Medulla oblongata (tissue), 1 donor: ENCODE measurements at regions not wholly inside any gene's neighbourhood (a gene's known extent, or its start where the extent isn't known, plus 50 kb on each side); places are given as distances from the start of the nearest gene placed in this dataset.

Source experiments
- DNase-seq: peaks from one replicate; pipeline ENCODE4 v3.0.0-alpha.2; 2015; ENCODE audit errors: extremely low spot score

DNA sequence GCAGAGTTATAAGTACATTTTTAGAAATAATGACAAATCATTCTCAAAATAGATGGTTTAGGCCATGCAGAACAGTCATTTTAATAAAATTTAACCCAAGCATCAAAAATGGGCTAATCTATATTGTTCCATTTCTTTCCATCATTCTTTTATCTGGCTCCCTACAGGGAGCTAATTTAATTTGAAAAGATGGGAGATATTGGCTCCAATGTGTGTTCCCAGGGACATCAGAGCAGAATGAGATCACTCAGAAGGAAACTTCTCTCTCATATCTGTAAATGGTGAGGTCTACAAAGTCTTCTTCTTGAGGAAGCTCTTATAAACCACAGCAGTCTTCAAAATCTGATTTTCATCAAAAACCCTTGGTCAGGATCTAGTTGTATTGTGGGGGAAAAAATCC, 119.4 kb upstream of the RAB6C start:
- no peak for DNase-seq

DNA sequence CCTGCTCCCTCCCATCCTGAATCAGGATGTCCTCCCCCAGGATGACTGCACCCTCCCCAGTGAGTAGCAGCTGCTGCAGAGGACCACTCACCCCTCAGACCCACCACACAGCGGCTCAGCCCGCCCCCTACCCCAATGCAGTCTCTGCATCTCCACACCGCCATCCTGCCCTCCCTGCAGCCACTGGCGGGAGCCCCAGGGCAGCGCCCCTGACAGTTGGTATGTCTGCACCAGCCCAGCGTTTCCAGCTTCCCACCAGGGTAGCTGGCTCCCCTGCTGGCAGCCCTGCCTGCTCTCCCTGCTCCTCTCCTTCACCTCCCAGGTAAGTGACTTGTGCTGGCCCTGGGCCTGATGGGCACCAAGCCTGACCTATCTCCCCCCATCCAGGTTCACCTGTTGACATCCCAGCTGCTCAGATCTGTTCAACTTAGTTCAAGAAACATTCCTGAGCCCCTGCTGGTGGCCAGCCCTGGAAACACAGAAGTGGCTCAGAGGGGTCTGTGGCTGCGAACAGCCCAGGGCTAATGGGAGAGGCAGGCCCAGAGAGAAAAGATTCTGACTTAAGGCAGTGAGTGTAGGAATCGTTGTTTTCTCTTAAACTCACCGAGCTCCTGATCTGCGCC, 117.7 kb upstream of the RAB6C start:
- DNase-seq, result no peak

DNA sequence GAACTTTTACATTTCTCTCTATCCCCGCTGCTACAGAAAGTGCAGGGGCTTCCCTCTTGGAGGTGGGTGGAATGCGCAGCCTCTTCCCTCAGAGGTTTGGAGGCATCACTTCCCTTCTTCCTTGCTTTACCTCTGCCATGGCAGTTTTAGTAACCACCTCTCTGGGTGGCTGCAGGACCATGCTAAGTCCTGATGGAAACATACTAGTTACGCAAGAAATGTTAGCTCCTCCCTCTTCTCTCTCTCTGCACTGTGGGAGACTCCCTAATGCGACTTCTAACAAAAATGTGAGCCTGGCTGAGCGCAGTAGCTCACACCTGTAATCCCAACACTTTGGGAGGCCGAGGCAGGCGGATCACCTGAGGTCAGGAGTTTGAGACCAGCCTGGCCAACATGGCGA, 116.8 kb upstream of the RAB6C start:
- no peak for DNase-seq

DNA sequence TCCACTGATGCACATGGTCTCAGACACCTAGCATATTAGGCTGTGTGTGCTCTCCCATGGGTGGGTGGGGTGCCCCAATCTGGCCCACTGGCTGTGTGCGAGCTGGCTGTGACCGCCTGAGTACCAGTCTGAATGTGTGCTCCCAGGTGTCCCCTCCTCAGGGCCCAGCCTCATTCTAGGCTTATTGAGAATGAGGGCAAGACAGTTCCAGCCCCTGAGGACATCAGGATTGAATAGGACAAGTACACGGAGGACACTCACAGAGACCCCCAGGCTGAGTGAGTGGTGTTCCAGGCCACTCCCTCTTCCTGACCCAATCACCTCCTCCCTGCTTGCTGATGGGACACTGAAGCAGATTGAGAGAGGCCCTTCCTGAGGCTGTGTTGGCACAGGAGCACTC, 116.1 kb upstream of the RAB6C start:
- DNase-seq, result no peak

DNA sequence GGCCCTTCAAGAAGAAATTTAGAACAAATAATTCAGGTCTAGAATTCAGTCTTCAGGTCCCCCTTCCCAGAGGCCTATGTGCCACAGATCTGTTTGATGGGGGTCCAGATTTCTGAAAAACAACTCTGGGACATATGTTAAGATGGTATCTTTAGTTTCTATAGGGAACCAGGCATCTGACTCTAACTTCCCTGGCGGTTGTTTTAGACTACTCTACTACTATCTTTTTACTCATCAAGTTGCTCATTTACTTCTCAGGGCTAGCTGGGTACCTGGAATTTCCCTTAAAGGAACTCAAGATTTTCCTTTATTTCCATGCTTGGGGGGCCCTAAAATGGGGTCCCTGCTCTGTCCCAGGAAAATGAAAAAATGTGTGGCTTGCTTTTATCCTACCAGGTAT, 114.7 kb upstream of the RAB6C start:
- DNase-seq, result no peak

DNA sequence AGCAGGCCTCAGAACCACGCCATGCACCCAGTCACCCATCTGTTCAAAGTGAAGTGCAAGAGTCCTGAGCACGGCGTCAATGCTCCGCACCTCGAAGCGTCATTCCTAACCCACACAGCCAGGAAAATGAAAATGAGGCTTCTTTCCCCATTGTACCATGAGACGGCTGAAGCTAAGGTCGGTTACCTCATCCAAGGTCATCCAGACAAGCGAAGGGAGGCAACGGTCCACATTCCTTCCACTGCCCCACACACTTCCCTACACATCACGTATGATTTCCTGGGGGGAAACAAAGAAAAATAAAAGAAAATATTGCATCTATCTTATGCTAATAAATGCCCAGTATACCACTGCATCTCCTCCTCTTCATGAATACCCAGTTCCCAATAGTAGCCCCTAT, 113.5 kb upstream of the RAB6C start:
- no peak for DNase-seq

DNA sequence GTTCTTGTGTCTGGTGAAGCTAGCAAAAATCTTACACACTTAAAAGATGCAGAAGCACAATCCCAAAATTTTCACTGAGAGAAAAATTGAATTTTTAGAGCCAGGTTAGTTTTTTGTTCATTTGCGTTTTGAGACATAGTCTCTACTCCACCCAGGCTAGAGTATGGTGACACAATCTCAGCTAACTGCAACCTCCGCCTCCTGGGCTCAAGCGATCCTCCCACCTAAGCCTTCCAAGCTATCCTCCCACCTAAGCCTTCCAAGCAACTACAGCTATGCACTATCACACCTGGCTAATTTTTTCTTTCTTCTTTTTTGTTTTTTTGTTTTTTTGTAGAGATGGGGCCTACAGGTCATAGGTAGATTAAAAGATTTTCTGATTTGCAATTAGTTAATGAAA, 113.1 kb upstream of the RAB6C start:
- no peak for DNase-seq

DNA sequence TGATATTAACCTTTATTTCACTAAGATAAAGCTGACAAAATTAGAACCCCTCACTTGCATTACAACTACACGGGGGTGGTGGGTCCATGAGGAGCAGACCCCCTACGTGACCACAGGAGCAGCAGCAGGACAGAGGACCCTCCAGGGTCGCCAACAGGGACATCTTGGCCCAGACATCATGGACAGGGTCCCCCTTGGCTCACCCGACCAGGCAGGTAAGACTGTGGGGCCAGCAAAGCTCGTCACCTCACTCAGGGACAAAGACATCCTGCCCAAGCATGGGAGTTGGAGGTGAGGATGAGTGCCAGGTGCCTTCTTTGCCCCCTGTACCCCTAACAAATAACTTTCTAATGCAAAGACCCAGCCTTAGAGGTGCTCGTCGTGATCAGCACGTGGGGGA, 111.3 kb upstream of the RAB6C start:
- DNase-seq, result no peak

DNA sequence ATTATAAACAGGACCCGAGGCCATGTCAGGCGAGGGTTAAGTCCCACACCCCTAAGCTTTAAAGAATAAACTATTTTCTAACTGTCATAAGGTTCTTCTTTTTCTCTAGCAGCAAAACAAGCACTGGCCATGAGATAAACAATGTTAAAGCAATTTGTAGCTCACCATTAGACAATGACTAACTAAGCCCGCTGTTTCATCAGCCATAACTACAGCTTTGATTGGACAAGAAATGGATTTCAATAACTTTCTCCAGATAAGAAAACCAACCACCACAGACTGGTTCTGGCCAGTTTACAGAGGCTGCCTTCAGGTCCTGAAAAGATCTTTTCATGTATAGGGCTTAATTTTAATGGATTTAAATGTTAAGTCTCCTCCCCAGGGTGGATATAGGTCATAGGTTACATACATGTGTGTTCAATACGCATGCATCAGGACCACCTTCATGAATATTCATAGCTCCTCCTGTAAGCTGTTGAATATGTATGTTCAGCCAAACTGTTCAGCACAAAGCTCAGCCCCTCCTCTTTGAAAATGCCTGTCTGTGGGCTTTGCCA, 108.7 kb upstream of the RAB6C start:
- DNase-seq, result no peak

DNA sequence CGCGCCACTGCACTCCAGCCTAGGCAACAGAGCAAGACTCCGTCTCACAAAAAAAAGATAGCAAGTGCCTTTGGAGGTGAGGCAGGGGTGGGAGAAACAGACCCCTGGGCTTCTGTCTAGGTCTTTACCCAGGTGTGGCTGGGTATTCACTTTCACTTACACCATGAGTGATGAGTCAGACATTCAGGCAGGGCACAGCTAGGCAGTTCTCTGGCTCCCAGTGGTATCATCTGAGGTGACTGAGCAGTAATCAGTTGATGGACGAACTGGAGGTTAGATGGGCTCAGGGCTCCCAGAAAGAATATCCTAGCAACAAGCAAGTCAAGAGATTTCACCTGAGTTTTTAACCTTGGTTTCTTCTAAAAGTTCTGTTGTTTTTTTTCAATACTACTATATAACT, 107.0 kb upstream of the RAB6C start:
- DNase-seq, result no peak

DNA sequence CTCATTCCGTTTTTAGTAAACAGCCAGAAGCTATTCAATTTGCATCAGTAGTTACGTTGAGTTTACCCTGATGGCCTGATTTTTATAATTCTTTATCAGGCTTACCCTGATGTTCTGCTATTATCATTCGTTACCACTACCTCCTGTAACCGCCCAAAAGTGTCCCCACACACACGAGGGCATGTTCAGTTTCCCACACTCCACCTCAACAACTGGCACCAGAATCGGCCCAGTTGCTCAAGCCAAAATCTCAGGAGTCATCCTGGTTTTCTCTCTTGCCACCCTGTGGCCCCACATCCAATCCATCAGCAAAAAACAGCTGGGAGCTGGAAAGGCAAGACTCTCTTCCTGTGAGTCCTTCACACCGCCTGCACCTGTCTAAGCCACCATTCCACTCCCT, 102.9 kb upstream of the RAB6C start:
- peak; percentile 13 for DNase-seq

DNA sequence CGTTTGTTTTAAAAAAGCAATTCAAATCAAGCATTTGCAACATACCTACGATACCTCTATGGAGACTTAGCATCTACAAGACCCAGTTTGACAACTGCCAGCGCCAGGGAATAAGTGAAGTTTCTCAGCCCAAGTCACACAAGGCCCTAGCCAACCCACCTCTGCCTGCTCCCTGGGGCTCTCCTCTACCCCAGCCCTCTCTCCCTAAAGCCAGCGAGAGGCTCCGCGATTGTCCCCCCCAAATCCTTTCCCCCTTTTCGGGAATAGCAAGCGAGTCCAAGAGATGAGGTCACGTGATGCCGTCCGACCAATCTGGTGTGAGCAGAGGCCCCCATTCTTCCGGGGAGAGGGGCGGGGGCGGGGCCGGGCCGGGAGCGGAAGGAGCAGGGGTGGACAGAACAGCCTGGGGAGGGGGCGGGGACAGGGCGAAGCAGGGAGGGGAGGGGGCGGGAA, 102.2 kb upstream of the RAB6C start:
- DNase-seq, result peak; percentile 97

DNA sequence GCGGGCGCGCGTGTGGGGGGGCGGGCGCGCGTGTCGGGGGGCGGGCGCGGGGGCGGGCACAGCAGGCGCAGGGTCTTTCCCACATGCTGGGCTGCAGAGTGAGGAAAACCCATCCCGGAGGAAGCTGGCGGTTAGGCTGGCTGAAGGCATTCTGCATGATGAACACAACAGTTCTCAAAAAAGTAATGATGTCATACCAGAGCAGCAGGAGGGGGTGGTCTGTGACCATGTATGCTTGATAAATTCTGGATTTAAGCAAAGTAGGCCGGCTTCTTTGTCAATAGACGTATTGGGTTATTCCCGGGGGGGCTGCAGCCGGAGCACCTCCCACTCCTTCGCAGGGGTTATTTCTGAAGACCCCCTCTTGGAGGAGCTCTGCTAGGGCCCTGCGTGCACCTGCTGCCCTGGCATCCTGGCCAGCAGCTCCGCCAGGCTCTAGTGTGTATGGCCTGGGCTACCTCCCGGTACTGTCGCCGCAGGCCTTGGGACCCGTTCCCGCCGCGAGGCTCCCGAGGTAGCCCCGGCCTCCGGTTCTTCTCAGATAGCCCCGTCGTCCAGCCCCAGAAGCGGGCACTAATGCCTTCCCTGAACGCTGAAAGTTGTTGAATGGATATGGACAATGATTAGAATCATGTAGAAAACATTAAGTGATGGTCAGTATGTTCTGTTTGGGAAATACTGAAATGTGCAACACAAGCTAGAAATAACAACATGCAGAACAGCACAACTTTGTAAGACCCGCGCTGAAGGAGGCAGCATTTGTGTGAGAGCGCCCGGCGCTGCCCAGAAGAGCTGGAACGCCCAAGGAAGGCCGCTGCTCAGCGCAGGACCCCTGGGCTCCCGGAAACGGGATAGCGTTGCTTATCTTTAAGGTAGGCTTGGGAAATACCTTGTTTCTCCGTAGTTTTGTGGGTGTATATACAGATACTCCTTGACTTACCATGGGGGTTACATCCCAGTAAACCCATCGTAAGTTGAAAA, 101.4 kb upstream of the RAB6C start:
- DNase-seq, result peak; percentile 54

DNA sequence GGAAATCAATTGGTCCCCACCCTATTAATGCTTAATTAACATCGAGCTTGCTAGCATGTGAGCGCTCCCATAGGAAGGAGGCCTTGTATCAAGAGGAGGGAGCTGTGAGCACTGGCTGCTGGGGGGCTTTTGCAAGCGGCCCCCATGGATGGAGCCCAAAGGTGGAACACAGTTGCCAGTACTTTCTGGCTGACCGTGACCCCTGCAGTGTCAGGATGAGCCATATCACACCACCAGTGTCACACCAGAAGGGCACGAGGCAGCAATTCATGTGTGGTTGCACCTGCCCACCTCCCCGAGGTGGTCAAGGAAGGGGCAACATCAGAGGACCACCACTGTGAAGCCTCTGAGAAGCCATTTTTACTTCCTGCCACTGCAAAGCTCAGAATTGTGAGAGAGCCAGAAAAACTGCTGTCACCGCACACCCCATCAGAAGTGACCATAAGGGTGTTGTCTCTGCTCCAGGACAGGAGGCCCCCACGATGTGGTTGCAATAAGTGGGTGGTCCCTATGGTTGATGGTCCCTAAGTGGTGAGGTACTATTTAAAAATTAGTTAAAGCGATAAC, 99.8 kb upstream of the RAB6C start:
- DNase-seq, result no peak

DNA sequence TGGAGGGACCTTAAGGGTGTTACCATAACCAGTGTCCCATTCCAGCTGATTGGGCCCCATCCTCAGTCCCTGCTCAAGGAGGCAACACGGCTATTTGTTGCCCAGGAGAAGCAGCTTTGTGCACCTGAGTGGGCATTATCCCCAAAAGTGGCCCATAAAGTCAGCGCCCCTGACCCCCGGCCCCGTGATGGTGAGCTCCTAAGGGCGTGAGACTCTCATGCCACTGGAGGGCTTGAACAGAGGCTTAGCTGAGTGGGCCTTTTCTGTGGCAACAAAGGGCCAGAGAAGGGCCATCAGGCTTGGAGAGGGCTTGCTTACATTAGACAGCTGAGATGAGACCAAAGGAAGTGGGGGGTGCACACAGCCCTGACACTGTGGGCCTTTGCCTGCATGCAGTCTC, 99.2 kb upstream of the RAB6C start:
- DNase-seq, result no peak

DNA sequence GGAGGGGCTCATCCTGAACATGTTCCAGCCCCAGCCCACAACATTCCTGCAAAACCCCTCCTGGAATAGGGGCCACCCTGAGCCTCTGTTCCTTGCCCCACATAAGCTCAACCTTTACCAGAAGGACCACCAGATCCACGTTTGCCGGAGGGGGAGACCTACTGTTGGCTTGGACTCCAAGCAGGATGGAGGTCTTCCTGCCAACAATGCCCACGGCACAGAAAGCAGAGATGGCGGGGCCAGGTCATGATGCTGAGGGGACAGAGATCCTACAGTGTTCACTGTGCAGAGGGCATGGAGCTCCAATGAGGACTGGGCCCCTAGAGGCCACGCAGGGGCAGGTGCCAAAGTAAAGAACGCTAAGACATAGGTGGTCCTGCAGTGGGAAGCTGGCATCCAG, 98.5 kb upstream of the RAB6C start:
- DNase-seq, result no peak

DNA sequence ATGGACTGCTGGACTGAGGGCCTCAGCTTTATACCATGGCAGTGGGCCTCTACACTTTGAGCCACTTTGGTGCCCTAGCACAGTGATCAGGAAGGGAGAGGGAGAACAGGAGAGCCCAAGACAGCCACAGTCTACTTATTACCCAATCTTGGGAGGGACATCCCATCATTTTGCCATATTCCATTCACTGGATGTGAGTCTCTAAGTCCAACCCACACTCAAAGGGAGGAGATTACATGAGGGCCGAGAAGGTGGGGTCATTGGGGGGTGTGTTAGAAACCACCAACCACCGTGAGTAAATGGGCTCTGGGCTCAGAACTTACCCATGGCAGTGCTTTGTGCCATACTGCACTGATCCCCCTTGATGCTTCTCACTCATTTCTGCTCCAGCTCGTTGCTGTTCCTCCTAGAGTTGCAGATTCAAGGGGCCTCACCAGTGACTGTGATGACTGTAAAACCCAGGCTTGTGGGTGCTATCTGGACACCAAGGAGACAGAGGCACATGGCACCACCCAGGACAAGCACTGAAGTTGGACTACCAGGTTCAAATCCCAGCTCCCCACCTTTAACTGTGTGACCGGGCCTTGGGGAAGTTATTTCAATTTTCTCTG, 97.6 kb upstream of the RAB6C start:
- DNase-seq, result no peak

DNA sequence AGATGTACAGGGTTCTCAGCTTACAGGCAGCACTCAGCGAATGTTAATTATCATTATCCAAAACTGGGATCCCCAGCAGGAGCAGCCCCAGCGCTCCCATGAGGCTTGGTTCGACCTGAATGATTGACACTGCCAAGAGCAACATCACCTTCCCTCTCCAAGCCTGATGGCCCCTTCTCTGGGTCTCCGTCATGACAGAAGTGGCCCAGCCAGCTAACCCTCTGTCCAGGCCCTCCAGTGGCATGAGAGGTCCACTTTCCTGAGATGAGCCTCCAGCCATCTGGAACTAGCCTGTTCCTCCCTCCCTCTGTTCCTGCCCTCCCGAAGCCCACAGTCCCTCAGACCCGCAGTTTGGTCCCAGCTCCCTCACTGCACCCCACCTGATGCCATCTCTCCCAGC, 97.0 kb upstream of the RAB6C start:
- DNase-seq, result no peak

DNA sequence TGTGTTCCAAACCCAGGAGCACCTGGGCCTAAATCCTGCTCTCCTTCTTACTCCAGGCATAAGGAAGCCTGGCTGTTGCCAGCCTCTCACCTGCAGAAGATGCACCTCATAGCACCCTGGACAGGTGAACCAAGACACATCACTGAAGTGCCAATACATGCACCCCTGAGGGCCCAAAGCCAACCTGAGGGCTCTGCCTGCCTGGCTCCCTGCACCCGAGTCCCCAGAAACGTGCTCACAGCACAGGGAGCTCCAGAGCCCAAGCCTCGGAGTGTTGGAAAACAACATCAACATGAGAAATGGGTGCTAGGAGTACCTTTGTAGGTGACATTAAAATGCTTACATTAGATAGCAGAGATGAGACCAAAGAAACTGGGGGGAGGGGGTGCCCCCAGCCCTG, 96.3 kb upstream of the RAB6C start:
- DNase-seq, result no peak

DNA sequence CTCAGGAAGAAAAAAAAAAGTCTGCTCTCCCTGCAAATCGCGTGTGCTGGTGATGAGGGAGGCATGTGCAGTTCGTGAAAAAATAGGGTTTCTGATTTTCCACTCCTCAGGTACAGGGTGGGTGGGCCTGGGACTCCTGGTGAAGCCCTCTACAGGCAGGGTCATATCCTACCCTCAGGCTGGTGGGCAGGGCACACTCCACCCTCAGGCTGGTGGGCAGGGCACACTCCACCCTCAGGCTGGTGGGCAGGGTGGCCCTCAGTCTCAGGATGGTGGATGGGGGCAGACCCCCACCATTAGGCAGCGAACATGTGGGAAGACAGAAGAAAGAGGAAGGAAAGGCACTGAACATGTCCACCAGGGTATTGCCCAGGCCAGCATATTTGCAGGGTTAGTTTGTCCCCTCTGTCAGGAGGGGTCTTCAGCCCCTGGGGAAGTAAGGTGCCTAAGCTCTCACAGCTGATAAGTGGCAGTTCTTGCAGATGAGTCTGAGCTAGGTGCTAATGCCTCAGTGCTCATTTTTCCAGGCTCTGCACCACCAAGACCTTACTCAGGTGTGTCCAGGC, 95.2 kb upstream of the RAB6C start:
- no peak for DNase-seq

DNA sequence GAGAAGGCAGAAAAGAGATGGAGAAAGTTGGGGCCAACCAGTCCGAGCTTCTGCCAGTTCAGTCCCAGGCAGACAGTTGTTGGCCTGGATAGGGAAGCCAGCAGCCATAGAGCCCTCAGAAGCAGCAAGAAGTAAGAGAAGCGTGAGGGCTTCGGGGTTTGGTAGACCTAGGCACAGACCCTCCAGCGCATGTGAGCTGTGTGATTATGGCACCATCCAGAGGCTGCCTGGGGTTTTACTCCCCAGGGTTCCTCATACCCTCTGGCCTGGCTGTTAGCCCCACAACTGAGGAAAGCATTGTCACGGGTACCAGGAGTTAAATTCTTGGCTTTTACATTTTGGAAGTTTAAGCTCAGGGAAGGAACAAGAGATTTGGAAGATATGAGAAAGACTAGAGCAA, 93.7 kb upstream of the RAB6C start:
- DNase-seq, result peak; percentile 16
